NB4 (cell line): ENCODE measurements at regions not wholly inside any gene's neighbourhood (a gene's known extent, or its start where the extent isn't known, plus 50 kb on each side); places are given as distances from the start of the nearest gene placed in this dataset.
"Not testable (repeated sequence)": the region's sequence is repeated elsewhere in the genome, so short reads cannot be mapped to it uniquely, and the experiment has no call there.

ENCODE experiments used
- DNase-seq: peaks from one replicate; pipeline ENCODE4 v3.0.0; 2010; ENCODE audit warnings: low read depth
- H3K4me3 ChIP-seq: one replicate; pipeline ENCODE4 v1.5.1; 2011; ENCODE audit warnings: mild to moderate bottlenecking, low read depth, low read length, moderate library complexity
- CTCF ChIP-seq: IDR thresholded peaks from one replicate; pipeline ENCODE4 v1.5.1; 2012; ENCODE audit warnings: low read depth, low read length
- MAX ChIP-seq: IDR thresholded peaks from 2 replicates; pipeline ENCODE4 v1.6.1; 2011; ENCODE audit warnings: low read depth, low read length
- MYC ChIP-seq: IDR thresholded peaks from 2 replicates; pipeline ENCODE4 v1.6.1; 2011; ENCODE audit warnings: low read depth, low read length
- POLR2A ChIP-seq: IDR thresholded peaks from 2 replicates; pipeline ENCODE4 v1.6.1; 2011; ENCODE audit warnings: mild to moderate bottlenecking; ENCODE audit not compliant: insufficient read length; ENCODE audit errors: extremely low read depth

DNA sequence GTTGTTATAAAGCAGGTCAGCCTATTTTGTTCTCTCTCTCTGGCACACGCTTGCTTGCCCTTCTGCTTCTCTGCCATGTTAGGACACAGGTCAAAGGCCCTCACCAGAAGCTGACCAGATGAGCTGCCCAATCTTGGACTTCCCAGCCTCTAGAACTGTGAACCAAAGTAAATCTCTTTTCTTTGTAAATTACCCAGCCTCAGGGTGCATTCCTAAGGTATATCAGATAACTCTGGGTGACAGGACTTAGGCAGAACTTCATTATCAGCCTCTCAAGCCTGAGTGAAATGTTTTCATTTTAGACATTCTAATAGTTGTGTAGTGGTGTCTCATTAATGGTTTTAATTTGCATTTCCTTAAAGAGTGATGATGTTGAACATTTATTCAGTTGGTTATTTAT lies 124.3 kb downstream of the CDRT15L2 start:
- TF ChIP-seq CTCF (no peak), MYC (no peak), MAX (no peak), POLR2A (no peak)
- no peak overlapping the region for H3K4me3 ChIP-seq
- DNase-seq, result no peak

GRCh38 chr17:20705186-20705585 lies 125.7 kb downstream of the CDRT15L2 start:
- not testable (repeated sequence) for H3K4me3 ChIP-seq

DNA sequence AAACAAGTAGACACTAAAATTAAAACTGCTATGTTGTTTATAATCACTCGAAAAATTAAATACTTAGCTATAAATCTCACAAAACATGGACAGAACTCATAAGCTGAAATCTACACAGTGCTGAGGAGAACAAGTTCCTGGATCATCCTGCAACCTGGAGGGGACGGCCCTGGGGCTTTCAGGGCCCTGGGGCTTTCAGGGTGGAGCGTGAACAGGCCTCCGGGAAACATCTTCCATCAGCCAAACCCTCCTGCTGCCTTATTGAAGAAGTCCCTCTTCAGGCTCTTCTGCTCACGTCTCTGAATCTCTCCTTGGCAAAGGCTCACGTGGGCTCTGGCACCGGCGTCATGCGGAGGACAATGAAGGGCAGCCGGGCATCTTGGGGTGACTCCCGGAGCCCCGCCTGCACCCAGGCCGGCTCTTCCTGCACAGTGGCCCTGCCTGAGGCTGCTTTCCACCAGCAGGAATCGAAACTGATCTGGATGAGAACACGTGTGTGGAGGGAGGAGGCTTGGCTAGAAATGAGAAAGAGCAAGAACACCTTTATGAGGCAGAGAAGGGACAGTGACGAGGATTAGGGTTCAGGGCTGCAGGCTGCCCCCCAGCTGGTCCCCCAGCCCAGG lies 127.3 kb downstream of the CDRT15L2 start:
- TF ChIP-seq MAX (no peak), MYC (no peak), POLR2A (no peak), CTCF (no peak)

More at GRCh38 chr17:20705186-20705585, 125.7 kb downstream of the CDRT15L2 start:
- not testable (repeated sequence) for DNase-seq

DNA sequence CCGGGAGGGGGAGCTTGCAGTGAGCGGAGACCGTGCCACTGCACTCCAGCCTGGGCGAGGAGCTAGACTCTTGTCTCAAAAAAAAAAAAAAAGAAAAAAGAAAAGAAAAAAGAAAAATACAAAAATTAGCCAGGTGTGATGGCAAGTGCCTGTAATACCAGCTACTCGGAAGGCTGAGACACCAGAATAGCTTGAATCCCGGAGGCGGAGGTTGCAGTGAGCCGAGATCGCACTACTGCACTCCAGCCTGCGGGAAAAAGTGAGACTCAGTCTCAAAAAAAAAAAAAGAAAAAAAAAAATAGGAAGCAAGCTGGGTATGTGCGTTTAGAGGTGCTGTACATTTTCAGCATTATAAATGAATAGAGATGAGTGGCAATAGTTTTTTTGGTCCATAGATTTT lies 129.3 kb downstream of the CDRT15L2 start:
- not testable (repeated sequence) for H3K4me3 ChIP-seq, DNase-seq

More for the DNA sequence above, 127.3 kb downstream of the CDRT15L2 start:
- H3K4me3 ChIP-seq, result no peak overlapping the region
- DNase-seq, result no peak

DNA sequence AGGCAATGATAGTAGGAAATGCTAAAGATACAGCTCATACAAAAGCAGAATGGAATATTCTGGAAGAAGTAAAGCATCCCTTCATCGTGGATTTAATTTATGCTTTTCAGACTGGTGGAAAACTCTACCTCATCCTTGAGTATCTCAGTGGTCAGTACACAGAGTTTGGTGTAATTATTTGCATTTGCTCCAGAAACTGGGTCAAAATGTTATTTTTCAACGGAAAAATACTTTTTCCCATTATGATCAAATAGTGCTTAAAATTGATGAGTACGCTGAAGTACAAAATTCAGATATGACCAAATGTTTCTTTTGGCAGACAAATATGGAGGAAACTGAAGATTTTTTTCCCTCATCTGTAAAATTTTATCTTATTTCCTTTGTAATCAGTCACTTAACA lies 137.0 kb downstream of the CDRT15L2 start:
- H3K4me3 ChIP-seq, DNase-seq: not testable (repeated sequence)

DNA sequence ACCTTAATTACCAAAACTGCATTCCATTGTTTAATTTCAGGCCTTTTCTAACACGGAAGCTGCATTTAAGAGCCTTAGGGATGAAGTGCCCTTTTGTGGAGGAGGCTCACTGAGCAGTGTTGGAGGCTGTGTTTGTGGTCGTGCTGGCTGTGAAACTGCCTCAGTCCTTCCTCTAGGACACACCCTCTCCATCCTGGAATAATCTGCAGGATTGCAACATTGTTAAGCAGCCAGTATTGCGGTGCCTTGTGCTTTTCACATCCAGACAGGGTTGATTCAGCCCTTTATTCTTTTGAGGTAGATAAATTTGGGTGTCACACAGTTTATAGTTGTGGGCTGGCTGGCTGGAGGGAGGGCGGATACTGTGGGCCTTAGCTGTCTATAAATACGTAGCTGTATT lies 141.6 kb downstream of the CDRT15L2 start:
- H3K4me3 ChIP-seq, result no peak overlapping the region
- no peak for DNase-seq
- TF ChIP-seq CTCF, result no peak
- no peak for TF ChIP-seq MAX
- no peak for TF ChIP-seq POLR2A
- no peak for TF ChIP-seq MYC

DNA sequence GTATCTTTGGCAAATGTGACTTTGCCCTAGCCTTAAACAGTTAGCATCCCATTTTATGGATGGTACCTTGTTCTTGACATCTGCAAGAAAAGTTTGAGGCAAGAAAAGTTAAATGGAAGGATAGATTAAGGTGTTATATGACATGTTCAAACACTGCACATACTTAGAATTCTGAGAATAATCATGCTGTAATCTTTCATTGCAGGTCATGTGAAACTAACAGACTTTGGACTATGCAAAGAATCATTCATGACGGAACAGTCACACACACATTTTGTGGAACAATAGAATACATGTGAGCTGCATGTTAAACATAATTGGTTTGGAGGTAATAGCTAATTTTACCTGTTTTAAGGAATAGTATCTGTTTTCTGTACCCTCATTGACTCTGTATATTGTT lies 144.9 kb downstream of the CDRT15L2 start:
- not testable (repeated sequence) for DNase-seq, H3K4me3 ChIP-seq

GRCh38 chr17:20727201-20727600 lies 147.7 kb downstream of the CDRT15L2 start:
- H3K4me3 ChIP-seq, DNase-seq: not testable (repeated sequence)

DNA sequence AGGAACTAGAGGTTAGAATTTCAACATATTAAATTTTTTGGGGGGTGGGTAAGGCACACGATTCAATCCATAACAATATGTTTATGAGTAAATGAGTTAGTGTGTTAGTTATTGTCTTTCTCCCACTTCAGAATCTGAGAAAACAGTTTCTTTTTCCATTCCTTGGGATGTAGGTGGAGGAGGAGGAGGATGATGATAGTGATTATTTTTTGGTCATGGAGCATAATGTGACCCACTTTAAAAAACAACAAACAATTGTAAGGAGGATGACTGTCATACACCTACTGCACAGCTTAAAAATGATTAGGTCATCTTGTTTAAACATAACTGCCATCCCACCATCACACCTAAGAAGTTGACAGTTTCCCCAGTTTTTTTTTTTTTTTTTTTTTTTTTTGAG lies 148.7 kb downstream of the CDRT15L2 start:
- H3K4me3 ChIP-seq, result no peak overlapping the region
- no peak for DNase-seq
- TF ChIP-seq MAX (no peak), CTCF (no peak), MYC (no peak), POLR2A (no peak)

DNA sequence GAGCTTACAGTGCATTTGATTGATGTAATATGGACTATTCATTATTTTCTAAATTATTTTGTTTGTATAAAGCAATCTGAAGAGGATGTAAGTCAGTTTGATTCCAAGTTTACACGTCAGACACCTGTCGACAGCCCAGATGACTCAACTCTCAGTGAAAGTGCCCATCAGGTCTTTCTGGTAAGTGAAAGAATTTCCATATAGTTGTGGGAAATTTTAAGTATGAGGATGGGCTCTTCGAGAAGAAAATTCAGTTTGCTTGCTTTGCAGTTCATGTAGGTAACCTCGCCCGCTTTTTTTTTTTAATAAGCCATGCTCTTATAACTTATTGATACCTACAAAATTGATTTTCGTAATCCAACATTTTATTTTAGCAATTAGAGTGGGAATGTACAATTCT lies 151.6 kb downstream of the CDRT15L2 start:
- DNase-seq, H3K4me3 ChIP-seq: not testable (repeated sequence)
